GM12875 (cell line): ENCODE measurements at regions not wholly inside any gene's neighbourhood (a gene's known extent, or its start where the extent isn't known, plus 50 kb on each side); places are given as distances from the start of the nearest gene placed in this dataset.
"Not testable (repeated sequence)": the region's sequence is repeated elsewhere in the genome, so short reads cannot be mapped to it uniquely, and the experiment has no call there.

Source experiments
- H3K4me3 ChIP-seq: one replicate; pipeline ENCODE4 v1.5.1; 2011; ENCODE audit warnings: low read depth, low read length, control low read depth
- TF ChIP-seq, protein P1 (sequence below): IDR thresholded peaks from 2 replicates; pipeline ENCODE4 v1.5.1; 2011; ENCODE audit warnings: low read depth, mild to moderate bottlenecking, control low read depth, inconsistent platforms, low read length, moderate library complexity, borderline replicate concordance; ENCODE audit not compliant: insufficient read depth

DNA sequence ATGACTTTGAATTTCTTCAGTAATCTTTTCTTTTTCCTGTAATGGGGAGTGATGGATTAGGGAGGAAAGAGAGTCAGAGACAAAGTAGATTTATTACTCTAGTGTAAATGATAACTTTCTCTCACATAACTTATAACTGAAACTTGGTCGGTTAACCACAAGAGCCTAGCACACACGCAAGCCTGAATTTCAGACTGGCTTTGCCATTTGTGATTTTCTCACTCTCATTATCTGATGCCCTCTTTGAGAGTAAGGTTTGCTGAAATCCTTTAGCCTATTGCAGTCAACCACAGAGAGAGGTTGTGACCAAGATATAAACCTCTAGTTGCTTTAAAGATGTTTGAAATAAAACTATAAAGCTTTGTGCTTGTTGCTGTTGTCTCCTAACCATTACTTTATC is 117.9 kb upstream of the NETO1 start:
- H3K4me3 ChIP-seq = no peak overlapping the region
- TF ChIP-seq, protein P1, sequence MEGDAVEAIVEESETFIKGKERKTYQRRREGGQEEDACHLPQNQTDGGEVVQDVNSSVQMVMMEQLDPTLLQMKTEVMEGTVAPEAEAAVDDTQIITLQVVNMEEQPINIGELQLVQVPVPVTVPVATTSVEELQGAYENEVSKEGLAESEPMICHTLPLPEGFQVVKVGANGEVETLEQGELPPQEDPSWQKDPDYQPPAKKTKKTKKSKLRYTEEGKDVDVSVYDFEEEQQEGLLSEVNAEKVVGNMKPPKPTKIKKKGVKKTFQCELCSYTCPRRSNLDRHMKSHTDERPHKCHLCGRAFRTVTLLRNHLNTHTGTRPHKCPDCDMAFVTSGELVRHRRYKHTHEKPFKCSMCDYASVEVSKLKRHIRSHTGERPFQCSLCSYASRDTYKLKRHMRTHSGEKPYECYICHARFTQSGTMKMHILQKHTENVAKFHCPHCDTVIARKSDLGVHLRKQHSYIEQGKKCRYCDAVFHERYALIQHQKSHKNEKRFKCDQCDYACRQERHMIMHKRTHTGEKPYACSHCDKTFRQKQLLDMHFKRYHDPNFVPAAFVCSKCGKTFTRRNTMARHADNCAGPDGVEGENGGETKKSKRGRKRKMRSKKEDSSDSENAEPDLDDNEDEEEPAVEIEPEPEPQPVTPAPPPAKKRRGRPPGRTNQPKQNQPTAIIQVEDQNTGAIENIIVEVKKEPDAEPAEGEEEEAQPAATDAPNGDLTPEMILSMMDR = no peak

DNA sequence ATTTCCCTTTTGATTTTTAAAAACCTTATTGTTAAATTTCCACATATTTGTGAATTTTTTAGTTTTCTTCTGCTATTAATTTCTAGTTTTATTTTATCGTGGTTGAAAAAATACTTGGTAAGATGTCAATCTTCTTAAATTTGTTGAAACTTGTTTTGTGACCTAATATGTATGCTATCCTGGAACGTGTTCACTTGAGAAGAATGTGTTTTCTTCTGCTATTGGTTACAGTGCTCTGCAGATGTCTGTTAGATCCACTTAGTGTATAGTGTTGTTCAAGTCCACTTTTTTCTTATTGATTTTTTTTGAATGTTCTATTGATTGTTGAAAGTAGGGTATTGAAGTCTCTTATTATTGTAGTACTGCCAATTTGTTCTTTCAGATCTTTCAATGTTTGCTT is 116.5 kb upstream of the NETO1 start:
- H3K4me3 ChIP-seq = no peak overlapping the region
- TF ChIP-seq, protein P1 = no peak

DNA sequence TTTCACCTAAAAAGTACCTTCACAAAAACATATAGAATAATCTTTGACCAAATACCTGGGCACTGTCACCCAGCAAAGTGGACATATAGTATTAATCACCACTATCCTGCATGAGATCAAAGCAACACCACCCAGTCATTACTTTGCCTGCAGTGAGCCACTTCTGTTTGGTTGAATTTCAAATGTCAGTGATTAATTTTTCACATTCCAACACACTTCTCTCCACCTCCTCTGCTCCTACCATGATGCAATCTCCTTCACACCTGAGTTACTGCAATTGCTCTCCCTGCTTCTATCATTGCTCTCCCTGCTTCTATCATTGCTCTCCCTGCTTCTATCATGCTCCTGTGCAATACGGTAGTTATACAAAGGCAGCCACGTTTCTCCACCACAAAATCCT is 106.1 kb upstream of the NETO1 start:
- H3K4me3 ChIP-seq = no peak overlapping the region
- TF ChIP-seq, protein P1 = no peak

DNA sequence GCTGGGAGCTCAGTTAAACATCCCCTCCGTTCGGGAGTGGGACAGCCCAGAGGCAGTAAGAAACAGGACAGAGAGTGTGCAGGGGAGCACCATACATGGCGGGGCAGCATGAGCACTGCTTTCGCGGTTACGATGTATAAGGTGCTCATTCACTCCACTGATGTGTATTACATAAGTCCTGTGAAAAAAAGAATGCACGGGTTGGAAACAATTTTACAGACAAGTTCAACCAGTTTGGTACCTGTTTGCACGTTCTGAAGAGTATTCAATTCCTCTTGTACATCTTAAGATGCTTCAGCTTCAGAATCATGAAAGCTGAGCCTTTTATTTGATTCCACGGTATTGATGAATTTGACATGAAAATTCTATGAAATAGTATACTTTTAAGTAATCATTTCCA is 97.8 kb upstream of the NETO1 start:
- TF ChIP-seq, protein P1 = no peak
- H3K4me3 ChIP-seq = no peak overlapping the region

DNA sequence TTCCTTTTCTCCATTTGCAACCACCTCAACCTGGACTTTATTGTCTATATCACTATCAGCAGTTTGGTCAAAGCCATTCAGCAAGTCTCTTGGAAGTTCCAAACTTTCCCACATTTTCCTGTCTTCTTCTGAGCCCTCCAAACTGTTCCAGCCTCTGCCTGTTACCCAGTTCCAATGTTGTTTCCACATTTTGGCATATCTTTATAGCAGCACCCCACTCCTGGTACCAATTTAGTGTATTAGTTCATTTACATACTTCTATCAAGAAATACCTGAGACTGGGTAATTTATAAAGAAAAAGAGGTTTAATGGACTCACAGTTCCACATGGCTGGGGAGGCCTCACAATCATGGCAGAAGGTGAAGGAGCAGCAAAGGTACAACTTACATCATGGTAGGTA is 90.4 kb upstream of the NETO1 start:
- not testable (repeated sequence) for H3K4me3 ChIP-seq

DNA sequence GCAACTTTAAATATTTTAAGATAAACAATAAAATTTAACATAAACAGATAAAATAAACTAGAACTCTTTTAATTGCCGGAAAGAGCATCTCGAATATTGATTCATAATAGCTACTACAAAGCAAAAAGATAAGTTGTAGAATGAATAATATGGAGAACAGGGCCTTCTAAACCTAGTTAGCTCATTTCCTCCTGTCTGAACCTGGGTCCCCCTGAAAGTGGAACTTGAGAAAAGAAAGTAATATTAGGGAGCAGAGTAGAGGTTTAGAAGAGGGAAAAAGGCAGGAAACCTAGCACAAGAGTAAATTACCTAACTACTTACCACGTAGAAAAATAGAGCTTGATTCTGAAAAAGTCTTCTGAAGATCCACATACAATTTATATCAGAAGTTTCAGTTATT is 80.7 kb upstream of the NETO1 start:
- H3K4me3 ChIP-seq = no peak overlapping the region

DNA sequence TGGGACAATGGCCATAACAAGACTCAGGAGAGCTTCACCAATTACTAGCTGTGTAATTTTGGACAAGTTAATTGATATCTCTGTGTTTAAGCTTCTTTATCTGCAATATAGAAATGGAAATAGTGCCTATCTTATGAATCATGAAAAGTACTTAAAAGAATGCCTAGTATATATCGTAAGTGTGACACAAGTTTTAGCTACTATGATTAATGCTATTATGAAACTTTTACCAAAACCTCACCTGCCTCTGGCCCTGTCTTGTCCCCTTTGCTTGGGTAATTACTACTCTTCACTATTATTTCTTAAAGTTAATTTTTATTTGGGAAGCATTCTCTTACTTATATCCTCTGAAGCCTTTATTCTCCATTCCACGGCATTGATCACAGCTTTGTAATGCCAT is 75.0 kb upstream of the NETO1 start:
- TF ChIP-seq, protein P1 = no peak
- H3K4me3 ChIP-seq = no peak overlapping the region

More for the DNA sequence above, 80.7 kb upstream of the NETO1 start:
- TF ChIP-seq, protein P1 = no peak

DNA sequence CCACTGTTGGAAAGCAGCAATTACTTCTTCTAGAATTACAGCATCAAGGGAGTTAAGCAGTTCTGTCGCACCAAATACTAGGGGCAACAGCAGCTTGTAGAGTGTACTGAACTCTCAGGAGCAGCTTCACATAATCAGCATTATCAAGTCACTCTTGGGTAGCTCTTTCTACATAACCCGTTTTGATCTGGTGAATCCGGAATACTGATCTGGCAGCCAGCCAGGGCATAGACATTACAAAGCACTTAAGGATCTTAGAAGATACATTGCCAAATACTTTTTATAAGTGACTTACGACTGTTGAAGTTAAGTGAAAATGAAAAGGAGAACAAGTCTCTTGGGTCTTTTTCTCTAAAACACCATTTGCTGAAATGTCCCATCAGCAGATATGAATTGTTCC is 73.2 kb upstream of the NETO1 start:
- no peak overlapping the region for H3K4me3 ChIP-seq
- TF ChIP-seq, protein P1 = no peak
